ENCODE measurements at regions not wholly inside any gene's neighbourhood (a gene's known extent, or its start where the extent isn't known, plus 50 kb on each side); places are given as distances from the start of the nearest gene placed in this dataset.
A peak's percentile ranks its signal among the peaks of the same experiment; 100 is the strongest.

- H3K23me2 ChIP-seq (ENCODE audit: insufficient read length, low read depth, low read length, poor library complexity, severe bottlenecking) = no peaks in the 10 kb centered on the region
- WGBS (ENCODE audit: extremely low coverage, insufficient read length, low lambda C conversion rate) = no CpG with 5 or more reads among the region's 12 CpGs
- Mint-ChIP-seq H3K36me3 (ENCODE audit: insufficient read depth in 1 of 3, low read depth in 3 of 3) (peaks cover 8 to 12% (median 9%) of the 10 kb centered on the region in 3 experiments; a peak in 6 of 7 replicates), H3K27ac (peak overlapping the region in 2 of 3 experiments; percentile 28 to 38; a peak in 1 of 7 replicates), H3K4me1 (peaks cover 21 to 29% of the 10 kb centered on the region in 2 experiments), H3K4me3 (no peak overlapping the region), H3K27me3 (ENCODE audit: low read depth) (peaks cover 36% of the 10 kb centered on the region), H3K9me3 (peaks cover 15 to 16% of the 10 kb centered on the region in 2 experiments)
- no peak overlapping the region for H3T11ph ChIP-seq (ENCODE audit: low read length)
- no peak overlapping the region for H2BK5ac ChIP-seq (ENCODE audit: insufficient read length, low read length)
- H3K4me1 ChIP-seq (ENCODE audit: insufficient read depth, low read length) = no peaks in the 10 kb centered on the region; the same call in 1 of the 2 replicates
- no peak for DNase-seq
- no peaks in the 10 kb centered on the region for H3K79me1 ChIP-seq (ENCODE audit: insufficient read depth, low read depth, low read length, poor library complexity, severe bottlenecking)
- TF ChIP-seq, protein P1, sequence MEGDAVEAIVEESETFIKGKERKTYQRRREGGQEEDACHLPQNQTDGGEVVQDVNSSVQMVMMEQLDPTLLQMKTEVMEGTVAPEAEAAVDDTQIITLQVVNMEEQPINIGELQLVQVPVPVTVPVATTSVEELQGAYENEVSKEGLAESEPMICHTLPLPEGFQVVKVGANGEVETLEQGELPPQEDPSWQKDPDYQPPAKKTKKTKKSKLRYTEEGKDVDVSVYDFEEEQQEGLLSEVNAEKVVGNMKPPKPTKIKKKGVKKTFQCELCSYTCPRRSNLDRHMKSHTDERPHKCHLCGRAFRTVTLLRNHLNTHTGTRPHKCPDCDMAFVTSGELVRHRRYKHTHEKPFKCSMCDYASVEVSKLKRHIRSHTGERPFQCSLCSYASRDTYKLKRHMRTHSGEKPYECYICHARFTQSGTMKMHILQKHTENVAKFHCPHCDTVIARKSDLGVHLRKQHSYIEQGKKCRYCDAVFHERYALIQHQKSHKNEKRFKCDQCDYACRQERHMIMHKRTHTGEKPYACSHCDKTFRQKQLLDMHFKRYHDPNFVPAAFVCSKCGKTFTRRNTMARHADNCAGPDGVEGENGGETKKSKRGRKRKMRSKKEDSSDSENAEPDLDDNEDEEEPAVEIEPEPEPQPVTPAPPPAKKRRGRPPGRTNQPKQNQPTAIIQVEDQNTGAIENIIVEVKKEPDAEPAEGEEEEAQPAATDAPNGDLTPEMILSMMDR (conservative IDR thresholded peaks at IDR 0.05) = no peak
- no peaks in the 10 kb centered on the region for H4K20me1 ChIP-seq (ENCODE audit: control insufficient read depth, insufficient read depth, insufficient read length)
- peaks cover 21% of the 10 kb centered on the region for H3K9me3 ChIP-seq (ENCODE audit: control insufficient read depth, low read depth, low read length)
- H2BK12ac ChIP-seq (ENCODE audit: insufficient read length, low read depth, low read length) = no peak overlapping the region
- no peak overlapping the region for H4K8ac ChIP-seq (replicated peaks; ENCODE audit: insufficient read length, low read depth, low read length)
- no peak overlapping the region for H3K56ac ChIP-seq (ENCODE audit: insufficient read length, low read depth, low read length)
- H3K27ac ChIP-seq (ENCODE audit: insufficient read length, low read depth, low read length) = no peak overlapping the region
- no peak overlapping the region for H2BK15ac ChIP-seq (ENCODE audit: low read depth, low read length)
- no peak overlapping the region for H3K23ac ChIP-seq (ENCODE audit: insufficient read length, low read depth, low read length)
- no peak overlapping the region for H4K91ac ChIP-seq (ENCODE audit: insufficient read length, low read depth, low read length)
- H3K27me3 ChIP-seq (ENCODE audit: insufficient read depth, low read length) = no peaks in the 10 kb centered on the region
- no peak overlapping the region for H3K9ac ChIP-seq (ENCODE audit: extremely low read depth, insufficient read length, low read length)
- H2BK20ac ChIP-seq (ENCODE audit: low read depth, low read length, poor library complexity, severe bottlenecking) = no peak overlapping the region
- H3K4me2 ChIP-seq (ENCODE audit: insufficient read depth, insufficient read length, low read length) = no peak overlapping the region
- H2BK120ac ChIP-seq (ENCODE audit: low read depth, low read length, poor library complexity, severe bottlenecking) = no peak overlapping the region
- no peak overlapping the region for H4K5ac ChIP-seq (ENCODE audit: insufficient read length, low read depth, low read length)
- H3K14ac ChIP-seq (ENCODE audit: insufficient read depth, low read length) = no peak overlapping the region; the same call in 1 of the 2 replicates
- no peaks in the 10 kb centered on the region for H3K79me2 ChIP-seq (ENCODE audit: insufficient read depth, low read length)
- H3K18ac ChIP-seq (ENCODE audit: insufficient read length, low read depth, low read length) = no peak overlapping the region
- H2AK5ac ChIP-seq (ENCODE audit: insufficient read length, low read length) = no peak overlapping the region
- H2AFZ ChIP-seq (ENCODE audit: low read length) = no peak overlapping the region
- H3K4ac ChIP-seq (ENCODE audit: low read depth, low read length) = no peak overlapping the region
These were observed 202.9 kb upstream of the TCERG1L start for GRCh38 chr10:131514454-131514853.
